K562 (cell line): ENCODE measurements at regions not wholly inside any gene's neighbourhood (a gene's known extent, or its start where the extent isn't known, plus 50 kb on each side); places are given as distances from the start of the nearest gene placed in this dataset.

Source experiments
- ATAC-seq: fragments of 200-7000 bp; cut with Tn5 transposase; 3 replicates; pipeline ENCODE4 v1.9.1; 2020; ENCODE audit warnings: moderate library complexity
- BruUV-seq: library from RNA; stranded (reverse); fragments of 400-500 nt; replicated peaks from 2 replicates; lab custom pipeline; 2021; lab: Mats Ljungman, UMichigan
- CTCF ChIA-PET: fragments of 300-600 bp; formaldehyde crosslinking; extraction: SDS; loops from one replicate; lab custom pipeline; 2021; ENCODE audit warnings: low intra/inter-chr PET ratio; lab: Yijun Ruan, JAX
- POLR2A ChIA-PET: fragments of 300-600, 350-650 bp; sonication (Branson Sonifier 250); formaldehyde crosslinking; extraction: SDS; loops from one replicate; lab custom pipeline; 2021; ENCODE audit warnings: antibody characterized with exemption, inconsistent platforms; lab: Yijun Ruan, JAX
- DNase-seq, 4 experiments: peaks; one replicate each; pipeline versions ENCODE4 v3.0.0 to v3.0.0-alpha.2; 2011 to 2018; ENCODE audit warnings: low spot score in 3 of 4, mixed read lengths in 3 of 4; ENCODE audit errors: extremely low read depth in 1 of 4
- FAIRE-seq: peaks from 2 replicates; lab custom pipeline; 2011; peaks lifted over from hg19 to GRCh38; lab: Jason Lieb, UNC
- H2AFZ ChIP-seq: 2 replicates; pipeline ENCODE4 v1.6.0; 2011; ENCODE audit warnings: low read depth, low read length, control low read depth, inconsistent platforms
- H3K27ac ChIP-seq: fragments of 200-600 bp; 3 replicates; pipeline ENCODE4 v1.8.0; 2011; ENCODE audit warnings: low read depth, mild to moderate bottlenecking, control low read depth, inconsistent platforms, low read length, moderate library complexity, mixed read lengths; ENCODE audit errors: extremely low read depth
- H3K27me3 ChIP-seq, 2 experiments: fragments of 300-600 bp in 1 of 2; 2 replicates in 1 of 2; 3 replicates in 1 of 2; pipeline versions ENCODE4 v1.6.0 to v1.8.0; 2011; ENCODE audit warnings: inconsistent platforms in 2 of 2, low read length in 2 of 2, mild to moderate bottlenecking in 1 of 2, mixed read lengths in 1 of 2, moderate library complexity in 1 of 2; ENCODE audit not compliant: control insufficient read depth in 2 of 2, insufficient read depth in 2 of 2
- H3K36me3 ChIP-seq: fragments of 300-600 bp; 3 replicates; pipeline ENCODE4 v1.8.0; 2011; ENCODE audit warnings: mild to moderate bottlenecking, low read length, inconsistent platforms; ENCODE audit not compliant: control insufficient read depth, insufficient read depth
- H3K4me1 ChIP-seq, 2 experiments: fragments of 200-600 bp in 1 of 2; replicated peaks in 1 of 2; 2 replicates in 1 of 2; 3 replicates in 1 of 2; pipeline versions ENCODE4 v1.5.1 to v1.8.0; 2011; ENCODE audit warnings: inconsistent platforms in 2 of 2, low read length in 2 of 2, mild to moderate bottlenecking in 1 of 2, mixed read lengths in 1 of 2, moderate library complexity in 1 of 2; ENCODE audit not compliant: control insufficient read depth in 2 of 2, insufficient read depth in 2 of 2
- H3K4me2 ChIP-seq: 2 replicates; pipeline ENCODE4 v1.6.1; 2011; ENCODE audit warnings: low read length, control low read depth, inconsistent platforms, mixed read lengths; ENCODE audit not compliant: insufficient read depth
- H3K4me3 ChIP-seq: fragments of 200-600 bp; sonication (generic), shearing (Covaris generic); 2 replicates; pipeline ENCODE4 v1.5.1; 2016; ENCODE audit warnings: control low read depth, inconsistent platforms
- H3K79me2 ChIP-seq: fragments of 200-600 bp; 3 replicates; pipeline ENCODE4 v1.8.0; 2011; ENCODE audit warnings: low read length, inconsistent platforms; ENCODE audit not compliant: control insufficient read depth, insufficient read depth
- H3K9ac ChIP-seq, 2 experiments: 2 replicates each; pipeline versions ENCODE4 v1.6.0 to v1.6.1; 2011; ENCODE audit warnings: low read depth in 2 of 2, low read length in 2 of 2, control low read depth in 1 of 2, inconsistent platforms in 1 of 2, mild to moderate bottlenecking in 1 of 2, mixed read lengths in 1 of 2; ENCODE audit not compliant: insufficient read depth in 1 of 2
- H3K9me1 ChIP-seq: one replicate; pipeline ENCODE4 v1.6.0; 2011; ENCODE audit warnings: inconsistent platforms, mild to moderate bottlenecking, low read length, moderate library complexity; ENCODE audit not compliant: control insufficient read depth, insufficient read depth
- H3K9me3 ChIP-seq: replicated peaks from 2 replicates; pipeline ENCODE4 v1.5.1; 2011; ENCODE audit warnings: low read depth, low read length, inconsistent platforms; ENCODE audit not compliant: control insufficient read depth, insufficient read depth
- H4K20me1 ChIP-seq: replicated peaks from 2 replicates; pipeline ENCODE4 v1.6.1; 2011; ENCODE audit warnings: low read length, inconsistent platforms, mixed read lengths; ENCODE audit not compliant: control insufficient read depth, insufficient read depth
- ETV1 ChIP-seq: fragments of 450-650 bp; conservative IDR thresholded peaks from 2 replicates; pipeline ENCODE4 v1.6.1; 2016; ENCODE audit warnings: missing genetic modification characterization, control low read depth, low read depth, missing compliant biosample characterization
- RBM14 ChIP-seq: fragments of 200-400 bp; formaldehyde crosslinking; IDR thresholded peaks from 2 replicates; pipeline ENCODE4 v1.6.1; 2018; ENCODE audit warnings: low read depth, mild to moderate bottlenecking, low read length, moderate library complexity, borderline replicate concordance; ENCODE audit not compliant: insufficient read depth
- ZNF512 ChIP-seq: IDR thresholded peaks from 2 replicates; pipeline ENCODE4 v1.6.1; 2016; ENCODE audit warnings: missing genetic modification characterization, missing compliant biosample characterization
- WGBS: fragments of 100-300 bp; shearing (Covaris generic); methylation state at CpG from one replicate; pipeline ENCODE4 v1.1.6; 2016; ENCODE audit warnings: low coverage, mixed read lengths; ENCODE audit not compliant: insufficient coverage; ENCODE audit errors: missing lambda C conversion rate; 5-methylcytosine and 5-hydroxymethylcytosine counted together
- in situ Hi-C: fragments of 300-500 bp; cut with MboI; formaldehyde crosslinking; loops from 4 replicates; pipeline ENCODE4 v1.15.0; 2018; ENCODE audit warnings: inconsistent platforms, mixed read lengths
- intact Hi-C: fragments of 100-400 bp; cut with micrococcal nuclease; formaldehyde crosslinking; loops from 2 replicates; pipeline ENCODE4 v1.14.2; 2022
- TF ChIP-seq, protein P1 (sequence below): sonication (generic); formaldehyde crosslinking; IDR thresholded peaks from 2 replicates; pipeline ENCODE4 v1.8.1; 2023; ENCODE audit warnings: mild to moderate bottlenecking, missing genetic modification reagents

DNA sequence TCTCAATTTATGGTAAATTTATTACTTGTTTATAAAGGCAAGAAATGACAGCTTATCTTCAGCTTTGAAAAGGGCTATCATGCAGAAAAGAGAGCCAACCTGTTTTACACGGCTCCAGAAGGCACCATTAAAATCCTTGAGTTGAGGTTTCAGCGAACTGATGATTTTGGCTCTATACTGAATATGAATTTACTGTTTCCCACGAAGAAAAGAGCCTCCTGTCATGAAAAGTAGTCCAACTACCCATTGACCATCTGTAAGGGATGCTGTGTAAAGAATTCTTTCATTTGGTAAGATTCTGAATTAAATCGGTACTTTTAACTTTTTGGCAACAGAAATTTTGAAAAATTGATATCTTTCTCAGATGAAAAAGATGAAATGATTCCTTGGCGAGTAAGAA is 657.6 kb upstream of the ZNF608 start (continued):
- TF ChIP-seq ETV1 (tag) = no peak
- no peak for TF ChIP-seq RBM14
- no peak for TF ChIP-seq ZNF512 (tag)

DNA sequence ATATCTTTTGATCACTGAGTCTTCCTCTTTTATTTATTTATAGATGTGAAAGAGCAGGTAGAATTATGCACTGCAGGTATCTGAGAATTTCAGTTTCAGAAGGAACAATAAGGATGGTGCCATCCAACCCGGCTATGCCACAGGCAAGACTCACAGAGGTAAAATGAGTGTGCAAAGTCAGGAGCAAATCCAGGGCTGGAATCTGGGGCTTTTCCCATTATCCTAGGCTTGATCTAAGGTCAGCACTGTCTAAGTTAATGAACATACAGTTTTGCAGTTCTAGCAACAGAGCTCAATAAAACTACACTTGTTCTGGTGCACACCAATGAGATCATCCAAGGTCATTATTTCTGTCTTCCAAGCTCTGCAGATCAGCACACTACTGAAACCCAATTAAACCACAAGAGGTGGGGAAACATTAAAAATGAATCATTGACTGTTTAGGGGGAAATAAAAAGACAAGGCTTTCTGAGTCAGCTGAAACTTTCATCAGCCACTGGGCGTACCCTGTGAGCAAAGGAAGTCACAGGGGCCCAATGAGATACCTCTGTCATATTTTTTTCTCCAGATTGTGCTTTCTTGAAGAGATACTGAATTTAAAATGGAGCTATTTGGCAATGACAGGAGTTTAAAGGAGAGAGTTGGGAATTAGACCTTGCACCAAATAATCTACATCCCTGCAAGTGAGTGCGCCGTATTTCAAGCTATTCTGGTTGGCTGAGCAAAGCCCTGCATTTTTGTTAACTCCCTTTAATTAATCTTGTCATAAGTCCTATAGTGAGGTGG is 662.2 kb upstream of the ZNF608 start:
- Histone ChIP-seq H3K4me2 (no peak overlapping the region), H2AFZ (no peak overlapping the region), H3K9ac (no peak overlapping the region), H3K4me3 (no peak overlapping the region), H3K79me2 (no peaks in the 10 kb centered on the region), H3K9me1 (no peaks in the 10 kb centered on the region), H3K27me3 (no peaks in the 10 kb centered on the region), H3K27ac (no peak overlapping the region), H3K4me1 (no peaks in the 10 kb centered on the region), H4K20me1 (no peaks in the 10 kb centered on the region), H3K36me3 (no peaks in the 10 kb centered on the region), H3K9me3 (no peaks in the 10 kb centered on the region; the same call in 1 of the 2 replicates)
- ChIA-PET CTCF (no interaction called here), POLR2A (interaction anchor here (0.7 kb wide), 1 partner anchor 11 kb away, joined by 3 read pairs; no protein-coding TSS in a partner anchor)
- ATAC-seq = no peak
- TF ChIP-seq, protein P1, sequence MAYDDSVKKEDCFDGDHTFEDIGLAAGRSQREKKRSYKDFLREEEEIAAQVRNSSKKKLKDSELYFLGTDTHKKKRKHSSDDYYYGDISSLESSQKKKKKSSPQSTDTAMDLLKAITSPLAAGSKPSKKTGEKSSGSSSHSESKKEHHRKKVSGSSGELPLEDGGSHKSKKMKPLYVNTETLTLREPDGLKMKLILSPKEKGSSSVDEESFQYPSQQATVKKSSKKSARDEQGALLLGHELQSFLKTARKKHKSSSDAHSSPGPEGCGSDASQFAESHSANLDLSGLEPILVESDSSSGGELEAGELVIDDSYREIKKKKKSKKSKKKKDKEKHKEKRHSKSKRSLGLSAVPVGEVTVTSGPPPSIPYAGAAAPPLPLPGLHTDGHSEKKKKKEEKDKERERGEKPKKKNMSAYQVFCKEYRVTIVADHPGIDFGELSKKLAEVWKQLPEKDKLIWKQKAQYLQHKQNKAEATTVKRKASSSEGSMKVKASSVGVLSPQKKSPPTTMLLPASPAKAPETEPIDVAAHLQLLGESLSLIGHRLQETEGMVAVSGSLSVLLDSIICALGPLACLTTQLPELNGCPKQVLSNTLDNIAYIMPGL = no peak
- intact Hi-C loops (no loop called here), in situ Hi-C loops (no loop called here)
- WGBS = 5% methylated on average over 4 of the region's 4 CpGs
- no TSS peak for BruUV-seq
- DNase-seq = no peak
- FAIRE-seq = no peak
